ENCODE measurements at regions not wholly inside any gene's neighbourhood (a gene's known extent, or its start where the extent isn't known, plus 50 kb on each side); places are given as distances from the start of the nearest gene placed in this dataset.

DNA sequence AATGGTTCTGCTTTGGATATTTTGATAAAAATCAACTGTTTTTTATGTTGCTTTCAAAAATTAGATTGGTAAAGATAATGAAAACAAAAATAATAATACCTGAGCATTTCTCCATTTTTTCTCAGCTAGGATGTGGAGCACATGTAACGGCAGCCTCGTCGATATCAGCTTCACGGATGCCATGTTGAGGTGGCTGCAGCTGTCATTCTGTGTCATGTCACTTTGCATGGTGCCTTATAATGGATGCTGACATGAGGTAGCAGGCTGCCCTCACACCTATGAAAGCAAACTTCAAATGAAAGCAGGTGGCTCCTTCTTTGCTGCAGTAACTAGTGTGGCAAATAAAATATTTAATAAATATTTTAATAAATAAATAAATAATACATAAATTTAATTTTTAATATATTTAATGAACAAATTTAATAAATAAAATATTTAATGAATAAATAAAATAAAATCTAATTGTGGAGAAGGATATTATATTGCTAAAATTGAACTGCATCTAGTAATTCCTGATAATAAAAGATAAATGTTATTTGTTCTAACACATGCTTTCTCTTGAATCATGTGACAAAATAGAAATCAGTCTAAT is 955.7 kb upstream of the SLC10A2 start:
- DNase-seq (no peak), ATAC-seq (no peak)
- H3K36me3 ChIP-seq (ENCODE audit: low read depth), result no peaks in the 10 kb centered on the region
- no peaks in the 10 kb centered on the region for H3K4me1 ChIP-seq (ENCODE audit: low read depth)
- intact Hi-C loops (cut with DNase I, micrococcal nuclease), result no loop called here
- H3K9me3 ChIP-seq, result no peaks in the 10 kb centered on the region
- TF ChIP-seq, protein P1, sequence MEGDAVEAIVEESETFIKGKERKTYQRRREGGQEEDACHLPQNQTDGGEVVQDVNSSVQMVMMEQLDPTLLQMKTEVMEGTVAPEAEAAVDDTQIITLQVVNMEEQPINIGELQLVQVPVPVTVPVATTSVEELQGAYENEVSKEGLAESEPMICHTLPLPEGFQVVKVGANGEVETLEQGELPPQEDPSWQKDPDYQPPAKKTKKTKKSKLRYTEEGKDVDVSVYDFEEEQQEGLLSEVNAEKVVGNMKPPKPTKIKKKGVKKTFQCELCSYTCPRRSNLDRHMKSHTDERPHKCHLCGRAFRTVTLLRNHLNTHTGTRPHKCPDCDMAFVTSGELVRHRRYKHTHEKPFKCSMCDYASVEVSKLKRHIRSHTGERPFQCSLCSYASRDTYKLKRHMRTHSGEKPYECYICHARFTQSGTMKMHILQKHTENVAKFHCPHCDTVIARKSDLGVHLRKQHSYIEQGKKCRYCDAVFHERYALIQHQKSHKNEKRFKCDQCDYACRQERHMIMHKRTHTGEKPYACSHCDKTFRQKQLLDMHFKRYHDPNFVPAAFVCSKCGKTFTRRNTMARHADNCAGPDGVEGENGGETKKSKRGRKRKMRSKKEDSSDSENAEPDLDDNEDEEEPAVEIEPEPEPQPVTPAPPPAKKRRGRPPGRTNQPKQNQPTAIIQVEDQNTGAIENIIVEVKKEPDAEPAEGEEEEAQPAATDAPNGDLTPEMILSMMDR (IDR thresholded peaks at IDR 0.05), result no peak
- H3K4me3 ChIP-seq, result no peak overlapping the region

DNA sequence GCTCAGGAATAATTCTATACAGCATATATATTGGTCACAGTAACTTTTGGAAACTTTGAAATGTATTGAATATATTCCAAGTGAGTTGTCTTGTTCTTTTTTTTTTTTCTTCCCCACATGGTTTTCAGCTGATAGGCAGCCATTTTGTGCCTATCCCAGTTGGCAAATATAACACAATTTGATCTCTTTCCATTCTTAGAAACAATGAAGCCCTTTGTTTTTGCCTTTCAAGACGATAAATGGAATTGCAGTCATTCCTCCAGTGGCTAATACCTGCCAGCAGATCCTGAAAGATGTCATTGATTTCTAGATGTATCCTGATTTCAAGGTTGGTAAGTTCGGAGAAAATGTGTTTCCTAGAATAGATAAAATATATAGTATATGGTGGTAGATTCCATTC is 951.1 kb upstream of the SLC10A2 start:
- no peak for DNase-seq
- Histone ChIP-seq H3K9me3 (no peaks in the 10 kb centered on the region), H3K4me3 (no peak overlapping the region), H3K4me1 (ENCODE audit: low read depth) (no peaks in the 10 kb centered on the region), H3K36me3 (ENCODE audit: low read depth) (no peaks in the 10 kb centered on the region)
- no peak for ATAC-seq
- TF ChIP-seq, protein P1 (IDR thresholded peaks at IDR 0.05), result no peak
- intact Hi-C loops (cut with DNase I, micrococcal nuclease), result no loop called here

DNA sequence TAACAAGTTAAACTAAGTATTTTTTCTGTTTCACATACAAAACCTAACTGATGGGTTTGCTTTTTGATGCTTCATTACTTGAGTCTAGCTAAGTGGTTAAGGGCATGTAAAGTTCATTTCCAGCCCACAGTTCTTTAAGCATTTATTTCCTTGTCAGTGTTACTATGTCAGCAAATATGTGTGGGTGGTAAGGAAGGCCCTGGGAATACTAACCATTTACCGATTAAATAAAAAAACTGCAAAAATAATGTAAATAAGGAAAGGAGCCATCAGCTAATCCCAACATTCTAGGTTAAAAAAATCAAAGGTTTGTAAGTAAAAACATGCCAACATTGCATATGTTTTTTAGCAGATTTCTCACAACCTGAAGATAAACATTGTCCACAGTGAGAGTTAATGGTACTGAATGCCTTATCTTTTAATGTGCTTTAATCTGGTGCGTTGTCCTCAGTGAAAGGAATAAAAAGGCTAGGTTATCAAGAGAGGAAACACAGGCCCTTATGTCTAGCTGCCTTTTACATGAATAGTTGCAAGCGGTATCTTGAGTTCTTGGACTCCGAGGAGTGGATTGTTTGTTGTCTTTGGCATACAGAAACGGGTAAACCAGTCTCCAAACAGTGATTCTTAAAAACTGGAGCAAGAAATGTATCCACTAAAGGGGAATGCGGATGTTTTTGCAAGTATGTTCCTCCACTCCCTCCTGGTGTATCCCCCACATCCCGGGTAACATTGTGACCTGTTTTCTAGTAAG is 949.6 kb upstream of the SLC10A2 start:
- Histone ChIP-seq H3K4me1 (ENCODE audit: low read depth) (no peaks in the 10 kb centered on the region), H3K9me3 (no peaks in the 10 kb centered on the region), H3K36me3 (ENCODE audit: low read depth) (no peaks in the 10 kb centered on the region), H3K4me3 (no peak overlapping the region)
- TF ChIP-seq, protein P1 (IDR thresholded peaks at IDR 0.05), result no peak
- DNase-seq (no peak), ATAC-seq (no peak)
- intact Hi-C loops (cut with DNase I, micrococcal nuclease), result no loop called here

DNA sequence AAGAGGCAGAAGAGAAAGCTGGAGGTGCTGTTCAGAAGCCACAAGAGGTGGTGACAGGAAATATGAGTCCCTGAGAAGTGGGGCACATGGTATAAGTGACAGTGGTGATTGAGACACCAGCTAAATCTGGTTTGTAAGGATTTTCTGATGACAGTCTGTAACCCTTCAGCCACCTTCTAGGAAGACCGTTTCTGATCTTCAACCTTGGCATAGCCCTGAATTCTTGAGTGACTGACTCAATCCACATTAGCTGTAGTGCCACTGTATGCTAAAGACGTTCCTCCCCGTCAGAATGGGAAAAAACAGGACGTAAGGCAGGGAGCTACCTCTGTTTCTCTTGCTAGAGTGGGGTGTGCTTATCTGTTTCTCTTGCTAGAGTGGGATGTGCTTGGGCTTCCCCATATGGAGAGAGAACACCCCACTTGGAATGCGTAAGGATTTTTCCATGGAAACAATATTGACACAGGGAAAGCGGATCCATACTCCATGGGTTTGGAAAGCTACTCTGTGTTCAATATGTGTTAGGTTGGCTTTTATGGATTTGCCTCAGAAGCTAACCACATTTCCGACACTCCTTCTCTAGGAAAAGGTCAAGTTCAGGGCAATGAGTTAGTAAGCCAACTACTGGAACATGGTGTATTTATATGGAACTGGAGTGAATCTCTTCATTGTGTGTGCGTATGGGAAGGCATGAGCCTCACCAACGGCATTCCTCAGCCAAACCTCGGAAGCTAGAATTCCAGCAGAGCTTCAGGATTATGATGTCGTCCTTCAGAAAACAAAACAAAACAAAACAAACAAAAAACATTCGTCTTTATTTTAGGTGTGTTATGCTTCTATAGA is 948.8 kb upstream of the SLC10A2 start:
- TF ChIP-seq, protein P1 (IDR thresholded peaks at IDR 0.05), result no peak
- Histone ChIP-seq H3K4me1 (ENCODE audit: low read depth) (no peaks in the 10 kb centered on the region), H3K4me3 (no peak overlapping the region), H3K9me3 (no peaks in the 10 kb centered on the region), H3K36me3 (ENCODE audit: low read depth) (no peaks in the 10 kb centered on the region)
- DNase-seq, result no peak
- no peak for ATAC-seq
- intact Hi-C loops (cut with DNase I, micrococcal nuclease), result no loop called here

DNA sequence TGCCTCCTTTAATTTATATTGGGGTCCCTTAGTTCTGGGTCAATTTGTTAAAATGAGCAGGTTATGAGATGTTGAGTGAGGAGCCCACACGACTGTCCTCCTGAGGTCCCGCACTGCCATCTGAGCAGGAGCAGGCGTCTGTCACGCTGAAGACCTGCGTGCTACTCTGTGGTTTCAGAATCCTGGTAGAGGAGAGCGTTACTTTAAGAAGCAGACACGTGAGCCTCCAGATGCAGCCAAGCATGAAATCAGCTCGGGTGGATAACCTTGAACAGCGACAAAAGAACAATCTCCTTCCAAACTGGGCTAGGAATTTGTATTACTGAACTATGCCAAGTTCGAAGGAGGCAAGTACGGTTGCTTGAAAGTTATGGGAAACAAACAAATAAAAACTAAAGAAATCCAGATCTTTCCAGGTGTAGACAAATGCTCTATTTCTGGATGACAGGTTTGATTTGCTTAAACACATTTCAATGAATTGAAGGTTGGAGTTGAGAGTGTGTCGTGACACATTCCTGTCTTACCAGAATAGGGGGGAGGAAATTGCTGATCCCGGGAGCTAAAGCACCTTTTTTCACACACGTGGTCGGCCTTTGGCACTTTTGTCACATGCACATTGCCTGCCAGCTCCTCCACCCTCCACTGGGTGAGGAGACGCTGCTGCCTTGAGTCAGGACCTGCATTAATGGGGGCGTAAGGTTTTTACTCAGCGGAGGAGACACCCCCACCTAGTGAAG is 945.5 kb upstream of the SLC10A2 start:
- ATAC-seq, result no peak
- Histone ChIP-seq H3K4me1 (ENCODE audit: low read depth) (no peaks in the 10 kb centered on the region), H3K36me3 (ENCODE audit: low read depth) (no peaks in the 10 kb centered on the region), H3K9me3 (no peaks in the 10 kb centered on the region), H3K4me3 (no peak overlapping the region)
- no peak for DNase-seq
- TF ChIP-seq, protein P1 (IDR thresholded peaks at IDR 0.05), result no peak
- intact Hi-C loops (cut with DNase I, micrococcal nuclease), result no loop called here
